Caki2 (cell line): ENCODE measurements at regions not wholly inside any gene's neighbourhood (a gene's known extent, or its start where the extent isn't known, plus 50 kb on each side); places are given as distances from the start of the nearest gene placed in this dataset.
"Not testable (repeated sequence)": the region's sequence is repeated elsewhere in the genome, so short reads cannot be mapped to it uniquely, and the experiment has no call there.

ENCODE experiments used
- DNase-seq: peaks from one replicate; pipeline ENCODE4 v3.0.0-alpha.2; 2015; ENCODE audit warnings: low read depth
- in situ Hi-C: cut with HindIII; loops from 2 replicates; pipeline ENCODE4 v1.10.0; 2016; ENCODE audit warnings: low sequenced_read_pairs, low pct_unique_long_range_greater_than_20kb, mixed read lengths

- in situ Hi-C loops, DNase-seq: not testable (repeated sequence)
Measured at GRCh38 chr15:20337238-20337637, 204.4 kb downstream of the GOLGA6L6 start.

GRCh38 chr15:20334451-20334850, 207.1 kb downstream of the GOLGA6L6 start:
- in situ Hi-C loops, DNase-seq: not testable (repeated sequence)

GRCh38 chr15:20325751-20326150, 215.8 kb downstream of the GOLGA6L6 start:
- DNase-seq, in situ Hi-C loops: not testable (repeated sequence)

GRCh38 chr15:20317132-20317531, 224.5 kb downstream of the GOLGA6L6 start:
- DNase-seq, in situ Hi-C loops: not testable (repeated sequence)

GRCh38 chr15:20311014-20311680, 230.5 kb downstream of the GOLGA6L6 start:
- DNase-seq, in situ Hi-C loops: not testable (repeated sequence)

GRCh38 chr15:20310603-20311002, 231.0 kb downstream of the GOLGA6L6 start:
- in situ Hi-C loops, result no loop called here
- no peak for DNase-seq

- DNase-seq, in situ Hi-C loops: not testable (repeated sequence)
Measured at GRCh38 chr15:20309966-20310365, 231.6 kb downstream of the GOLGA6L6 start.

- DNase-seq, in situ Hi-C loops: not testable (repeated sequence)
Measured at GRCh38 chr15:20309395-20309794, 232.2 kb downstream of the GOLGA6L6 start.

- DNase-seq, in situ Hi-C loops: not testable (repeated sequence)
Measured at GRCh38 chr15:20308027-20308690, 233.4 kb downstream of the GOLGA6L6 start.

GRCh38 chr15:20307137-20307536, 234.5 kb downstream of the GOLGA6L6 start:
- in situ Hi-C loops, DNase-seq: not testable (repeated sequence)

- in situ Hi-C loops, DNase-seq: not testable (repeated sequence)
Measured at GRCh38 chr15:20306497-20307106, 235.0 kb downstream of the GOLGA6L6 start.

GRCh38 chr15:20305912-20306311, 235.7 kb downstream of the GOLGA6L6 start:
- in situ Hi-C loops, DNase-seq: not testable (repeated sequence)

GRCh38 chr15:20305015-20305465, 236.6 kb downstream of the GOLGA6L6 start:
- in situ Hi-C loops, DNase-seq: not testable (repeated sequence)

- in situ Hi-C loops, DNase-seq: not testable (repeated sequence)
Measured at GRCh38 chr15:20304282-20305014, 237.2 kb downstream of the GOLGA6L6 start.

- in situ Hi-C loops, DNase-seq: not testable (repeated sequence)
Measured at GRCh38 chr15:20303248-20304171, 238.1 kb downstream of the GOLGA6L6 start.

- DNase-seq, in situ Hi-C loops: not testable (repeated sequence)
Measured at GRCh38 chr15:20302141-20303069, 239.2 kb downstream of the GOLGA6L6 start.
